ENCODE measurements at regions not wholly inside any gene's neighbourhood (a gene's known extent, or its start where the extent isn't known, plus 50 kb on each side); places are given as distances from the start of the nearest gene placed in this dataset.
"Not testable (repeated sequence)": the region's sequence is repeated elsewhere in the genome, so short reads cannot be mapped to it uniquely, and the experiment has no call there.

DNA sequence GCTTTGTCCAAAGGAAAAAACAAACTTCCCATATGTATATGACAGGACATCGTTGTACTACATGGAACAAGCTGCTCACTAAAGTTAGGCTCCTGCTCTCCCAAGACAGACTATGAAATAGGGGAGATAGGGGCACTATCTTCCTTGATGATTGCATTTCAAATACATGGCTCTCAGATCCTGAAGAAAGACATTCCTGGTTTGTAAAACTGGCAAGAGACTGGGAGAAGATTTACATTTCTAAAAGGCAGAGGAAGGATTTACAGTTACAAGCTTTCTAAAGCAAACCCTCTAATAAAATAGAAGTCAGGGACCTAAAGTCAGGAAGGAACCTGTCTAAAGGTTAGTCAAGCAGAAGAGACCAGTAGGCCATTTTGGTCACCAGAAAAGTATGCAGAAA lies 103.7 kb downstream of the SLC17A6 start:
- DNase-seq (ENCODE audit: low spot score): no peak

- not testable (repeated sequence) for DNase-seq (ENCODE audit: low spot score)
These were observed 97.4 kb downstream of the SLC17A6 start for GRCh38 chr11:22435582-22435981.

DNA sequence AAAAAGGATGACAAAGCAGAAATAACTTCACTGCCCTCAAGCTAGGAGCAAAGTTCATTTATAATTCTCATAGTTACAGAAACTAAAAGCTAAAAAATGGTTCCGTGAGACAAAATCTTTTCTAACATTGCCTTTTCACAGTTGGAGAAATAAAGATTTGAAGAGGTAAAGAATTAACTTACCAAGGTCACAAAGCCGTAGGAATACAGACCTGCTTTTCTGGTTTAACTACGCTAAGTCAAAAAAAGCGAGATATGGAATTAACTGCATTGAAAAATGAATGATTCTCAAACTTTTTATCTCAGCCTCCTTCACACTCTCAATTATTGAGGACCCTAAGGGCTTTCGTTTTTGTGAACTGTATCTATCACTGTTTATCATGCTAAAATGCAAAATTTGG lies 95.3 kb downstream of the SLC17A6 start:
- no peak for DNase-seq (ENCODE audit: low spot score)

DNA sequence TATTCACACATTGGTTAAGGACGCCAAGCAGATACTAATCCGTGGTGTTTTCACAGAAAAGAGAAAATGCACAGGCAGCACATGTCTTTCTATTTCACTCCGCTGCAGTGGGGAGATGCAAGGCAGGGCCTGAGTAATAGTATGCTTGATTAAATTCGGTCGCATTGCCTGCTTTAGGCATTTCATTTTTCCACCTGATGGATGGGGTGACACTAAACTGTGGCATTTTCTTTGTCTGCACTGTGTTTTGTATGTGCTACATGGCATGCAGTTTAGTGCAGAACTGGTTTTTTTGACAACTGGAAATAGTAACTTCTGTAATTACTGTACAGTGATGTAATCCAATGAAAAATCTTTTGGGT lies 94.9 kb downstream of the SLC17A6 start:
- no peak for DNase-seq (ENCODE audit: low spot score)

GRCh38 chr11:22432291-22433093 lies 94.3 kb downstream of the SLC17A6 start:
- no peak for DNase-seq (ENCODE audit: low spot score)

DNA sequence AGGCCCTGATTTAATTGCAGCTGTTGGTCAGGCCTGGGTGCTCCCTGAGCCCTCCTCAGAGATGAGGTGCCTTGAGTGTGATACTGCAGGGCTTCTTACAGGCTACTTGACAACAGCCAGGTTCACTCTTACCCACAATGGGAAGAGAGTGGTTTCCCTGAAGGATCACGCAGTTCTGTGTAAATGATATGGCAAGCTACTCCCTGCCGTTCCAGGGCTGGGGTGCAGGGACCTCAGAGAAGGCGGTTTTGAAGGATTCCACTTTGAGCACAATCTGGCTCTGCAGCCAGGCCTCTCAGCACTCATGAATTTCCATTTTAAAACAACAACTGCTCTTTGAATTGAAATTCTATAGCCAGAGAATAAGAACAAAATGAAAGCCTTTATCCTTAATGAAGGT lies 92.9 kb downstream of the SLC17A6 start:
- DNase-seq (ENCODE audit: low spot score): no peak

GRCh38 chr11:22430639-22431038 lies 92.5 kb downstream of the SLC17A6 start:
- DNase-seq (ENCODE audit: low spot score): no peak

GRCh38 chr11:22430141-22430541 lies 92.0 kb downstream of the SLC17A6 start:
- DNase-seq (ENCODE audit: low spot score): no peak
